Calu3 (cell line): ENCODE measurements at regions not wholly inside any gene's neighbourhood (a gene's known extent, or its start where the extent isn't known, plus 50 kb on each side); places are given as distances from the start of the nearest gene placed in this dataset.

Experiments used
- BruUV-seq: library from RNA; stranded (reverse); fragments of 400-500 nt; replicated peaks from 2 replicates; lab custom pipeline; 2021; lab: Mats Ljungman, UMichigan
- CTCF ChIA-PET: fragments of 300-600 bp; sonication (Branson Sonifier 250); formaldehyde crosslinking; loops from one replicate; lab custom pipeline; 2022; ENCODE audit warnings: antibody characterized with exemption; lab: Charles Lee
- DNase-seq: peaks from one replicate; pipeline ENCODE4 v3.0.0; 2022
- H3K27ac Mint-ChIP-seq: one replicate; pipeline ENCODE4 v1.8.0; 2022; ENCODE audit warnings: mixed read lengths; ENCODE audit not compliant: unreplicated experiment
- H3K27me3 Mint-ChIP-seq: one replicate; pipeline ENCODE4 v1.8.0; 2022; ENCODE audit warnings: mixed read lengths; ENCODE audit not compliant: unreplicated experiment
- H3K36me3 Mint-ChIP-seq: one replicate; pipeline ENCODE4 v1.8.0; 2022; ENCODE audit warnings: mild to moderate bottlenecking, moderate library complexity, mixed read lengths; ENCODE audit not compliant: insufficient read depth, unreplicated experiment
- H3K4me1 Mint-ChIP-seq: one replicate; pipeline ENCODE4 v1.8.0; 2022; ENCODE audit warnings: mild to moderate bottlenecking, low read depth, mixed read lengths; ENCODE audit not compliant: unreplicated experiment
- H3K4me3 Mint-ChIP-seq: one replicate; pipeline ENCODE4 v1.8.0; 2022; ENCODE audit warnings: mild to moderate bottlenecking, low read depth, moderate library complexity, mixed read lengths; ENCODE audit not compliant: unreplicated experiment
- H3K9me3 Mint-ChIP-seq: one replicate; pipeline ENCODE4 v1.8.0; 2022; ENCODE audit warnings: low read depth, mixed read lengths; ENCODE audit not compliant: unreplicated experiment
- CTCF ChIP-seq: fragments of 200-600 bp; IDR thresholded peaks from one replicate; pipeline ENCODE4 v1.8.0; 2022; ENCODE audit warnings: antibody characterized with exemption; ENCODE audit not compliant: unreplicated experiment
- intact Hi-C: fragments of 100-400 bp; cut with micrococcal nuclease; formaldehyde crosslinking; loops from one replicate; pipeline ENCODE4 v1.10.0; 2022; ENCODE audit not compliant: unreplicated experiment

GRCh38 chr2:128710729-128711128 is 392.1 kb upstream of the HS6ST1 start:
- CTCF ChIA-PET: no interaction called here
- intact Hi-C loops: no loop called here
- Mint-ChIP-seq H3K4me1 (no peaks in the 10 kb centered on the region), H3K27me3 (peaks cover 12% of the 10 kb centered on the region), H3K9me3 (peaks cover 16% of the 10 kb centered on the region), H3K27ac (no peak overlapping the region), H3K4me3 (no peak overlapping the region), H3K36me3 (no peaks in the 10 kb centered on the region)
- DNase-seq: no peak
- TF ChIP-seq CTCF: no peak
- no TSS peak for BruUV-seq

- Mint-ChIP-seq H3K27me3 (peaks cover 17% of the 10 kb centered on the region), H3K27ac (no peak overlapping the region), H3K4me1 (no peaks in the 10 kb centered on the region), H3K4me3 (no peak overlapping the region), H3K36me3 (no peaks in the 10 kb centered on the region), H3K9me3 (peaks cover 12% of the 10 kb centered on the region)
- DNase-seq: no peak
- TF ChIP-seq CTCF: no peak
- intact Hi-C loops: no loop called here
- BruUV-seq: no TSS peak
- CTCF ChIA-PET: no interaction called here
These were observed 395.6 kb upstream of the HS6ST1 start for GRCh38 chr2:128714285-128714684.

GRCh38 chr2:128714851-128715312 is 396.2 kb upstream of the HS6ST1 start:
- peaks cover 6% of the 10 kb centered on the region for H3K9me3 Mint-ChIP-seq
- no peak overlapping the region for H3K27ac Mint-ChIP-seq
- H3K4me1 Mint-ChIP-seq: no peaks in the 10 kb centered on the region
- BruUV-seq: no TSS peak
- DNase-seq: no peak
- CTCF ChIA-PET: no interaction called here
- no peak for TF ChIP-seq CTCF
- H3K27me3 Mint-ChIP-seq: peaks cover 17% of the 10 kb centered on the region
- H3K4me3 Mint-ChIP-seq: no peak overlapping the region
- no peaks in the 10 kb centered on the region for H3K36me3 Mint-ChIP-seq
- intact Hi-C loops: no loop called here

- Mint-ChIP-seq H3K27ac (no peak overlapping the region), H3K36me3 (no peaks in the 10 kb centered on the region), H3K4me3 (no peak overlapping the region), H3K9me3 (peaks cover 4% of the 10 kb centered on the region), H3K27me3 (peaks cover 17% of the 10 kb centered on the region), H3K4me1 (no peaks in the 10 kb centered on the region)
- BruUV-seq: no TSS peak
- CTCF ChIA-PET: no interaction called here
- intact Hi-C loops: no loop called here
- DNase-seq: no peak
- no peak for TF ChIP-seq CTCF
These were observed 396.7 kb upstream of the HS6ST1 start for GRCh38 chr2:128715360-128715759.
